ENCODE measurements at regions not wholly inside any gene's neighbourhood (a gene's known extent, or its start where the extent isn't known, plus 50 kb on each side); places are given as distances from the start of the nearest gene placed in this dataset.
A peak's percentile ranks its signal among the peaks of the same experiment; 100 is the strongest.
"Not testable (repeated sequence)": the region's sequence is repeated elsewhere in the genome, so short reads cannot be mapped to it uniquely, and the experiment has no call there.

DNA sequence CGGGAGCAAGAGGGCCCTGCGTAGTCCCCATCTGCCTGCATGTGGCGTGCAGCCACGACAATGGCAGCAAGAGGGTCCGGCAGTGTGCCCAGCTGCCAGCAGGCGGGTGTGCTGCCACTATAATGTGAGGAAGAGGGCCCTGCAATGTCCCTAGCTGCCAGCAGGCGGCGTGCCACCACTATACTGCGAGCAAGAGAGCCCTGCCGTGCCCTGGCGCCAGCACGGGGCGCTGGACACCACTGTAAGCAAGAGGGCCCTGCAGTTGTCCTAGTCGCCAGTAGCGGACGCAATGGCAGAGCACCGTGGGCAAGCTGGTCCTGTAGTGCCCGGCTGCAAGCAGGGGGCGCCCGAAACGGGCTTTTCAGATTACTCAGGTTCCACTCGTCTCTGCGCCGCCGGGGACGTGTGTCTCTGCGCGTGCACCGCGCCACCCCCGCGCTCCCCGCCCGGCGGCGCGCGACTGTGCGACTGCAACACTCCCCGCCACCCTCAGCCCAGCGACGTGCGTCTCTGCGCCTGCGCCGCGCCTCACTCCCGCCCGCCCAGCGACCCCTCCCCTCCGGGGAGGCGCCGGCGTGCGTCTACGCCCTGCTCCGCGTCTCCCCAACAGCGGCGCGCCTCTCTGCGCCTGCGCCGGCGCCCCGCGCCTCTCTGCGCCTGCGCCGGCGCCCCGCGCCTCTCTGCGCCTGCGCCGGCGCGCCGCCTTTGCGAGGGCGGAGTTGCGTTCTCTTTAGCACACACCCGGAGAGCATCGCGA, 159.4 kb upstream of the FRG2B start:
- H3K4me1 ChIP-seq; ATAC-seq; intact Hi-C loops (cut with DNase I); H3K27ac ChIP-seq; H3K9me3 ChIP-seq; H3K36me3 ChIP-seq (ENCODE audit: insufficient read depth in 1 of 2, low read depth in 1 of 2); H3K4me3 ChIP-seq; H3K27me3 ChIP-seq (ENCODE audit: insufficient read depth in 3 of 3, low read length in 2 of 3): not testable (repeated sequence)
- WGBS, 3 donors: 72 to 77% (median 75%) methylated on average over 26 to 67 of the region's 85 CpGs
- peak in 1 of 2 donors; percentile 15 for DNase-seq

DNA sequence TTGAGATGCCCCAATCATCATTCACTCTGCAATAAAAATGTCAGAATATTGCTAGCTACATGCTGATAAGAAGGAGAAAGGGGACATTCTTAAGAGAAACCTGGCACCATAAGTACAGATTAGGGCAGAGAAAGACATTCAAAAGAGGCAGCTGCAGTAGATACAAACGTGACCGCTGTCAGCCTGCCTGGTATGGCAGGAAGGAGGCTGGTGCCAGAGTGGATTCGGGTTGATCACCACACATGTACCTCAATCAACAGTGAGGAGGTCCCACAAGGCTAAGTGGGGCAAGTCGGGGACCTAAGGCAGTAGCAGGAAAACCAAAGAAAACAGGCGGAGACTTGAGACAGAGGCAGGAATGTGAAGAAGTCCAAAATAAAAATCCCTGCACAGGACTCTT, 158.6 kb upstream of the FRG2B start:
- H3K27me3 ChIP-seq (ENCODE audit: insufficient read depth in 3 of 3, low read length in 2 of 3); H3K4me1 ChIP-seq; H3K4me3 ChIP-seq; H3K9me3 ChIP-seq; H3K27ac ChIP-seq; ATAC-seq; DNase-seq; intact Hi-C loops (cut with DNase I); H3K36me3 ChIP-seq (ENCODE audit: insufficient read depth in 1 of 2, low read depth in 1 of 2): not testable (repeated sequence)
- whole genome bisulfite sequencing, 3 donors: 50 to 77% (median 59%) methylated on average over 3 of the region's 5 CpGs

DNA sequence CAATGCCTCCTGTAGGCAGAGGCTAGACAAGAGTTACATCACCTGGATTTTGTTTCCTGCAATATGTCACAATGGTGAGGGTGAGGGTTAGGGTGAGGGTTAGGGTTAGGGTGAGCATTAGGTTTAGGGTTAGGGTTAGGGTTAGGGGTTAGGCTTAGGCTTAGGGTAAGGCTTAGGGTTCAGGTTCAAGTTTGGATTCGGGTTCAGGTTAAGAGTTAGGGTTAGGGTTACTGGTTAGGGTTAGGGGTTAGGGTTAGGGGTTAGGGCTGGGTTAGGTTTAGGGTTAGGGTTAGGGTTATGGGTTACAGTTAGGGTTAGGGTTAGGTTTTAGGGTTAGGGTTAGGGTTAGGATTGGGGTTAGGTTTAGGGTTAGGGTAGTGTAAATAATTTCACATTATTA, 138.7 kb upstream of the FRG2B start:
- ATAC-seq; H3K27me3 ChIP-seq (ENCODE audit: insufficient read depth in 3 of 3, low read length in 2 of 3); DNase-seq; H3K27ac ChIP-seq; H3K36me3 ChIP-seq (ENCODE audit: insufficient read depth in 1 of 2, low read depth in 1 of 2); intact Hi-C loops (cut with DNase I); H3K4me3 ChIP-seq; H3K9me3 ChIP-seq; H3K4me1 ChIP-seq: not testable (repeated sequence)
- 50 to 80% (median 60%) methylated on average over 1 of the region's 1 CpG for WGBS, 3 donors

DNA sequence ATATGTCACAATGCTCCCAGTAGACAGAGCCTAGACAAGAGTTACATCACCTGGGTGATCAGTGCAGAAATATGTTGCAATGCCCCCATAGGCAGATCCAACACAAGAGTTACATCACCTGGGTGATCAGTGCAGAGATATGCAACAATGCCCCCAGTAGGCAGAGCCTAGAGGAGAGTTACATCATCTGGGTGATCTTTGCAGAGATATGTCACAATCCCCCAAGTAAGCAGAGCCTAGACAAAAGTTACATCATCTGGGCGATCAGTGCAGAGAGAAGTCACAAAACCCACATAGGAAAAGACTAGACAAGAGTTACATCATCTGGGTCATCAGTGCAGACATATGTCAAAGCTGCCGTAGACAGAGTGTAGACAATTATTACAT, 138.2 kb upstream of the FRG2B start:
- H3K36me3 ChIP-seq (ENCODE audit: insufficient read depth in 1 of 2, low read depth in 1 of 2); intact Hi-C loops (cut with DNase I); H3K4me3 ChIP-seq; H3K27me3 ChIP-seq (ENCODE audit: insufficient read depth in 3 of 3, low read length in 2 of 3); H3K9me3 ChIP-seq; DNase-seq; H3K27ac ChIP-seq; H3K4me1 ChIP-seq; ATAC-seq: not testable (repeated sequence)
- no CpG with 5 or more reads among the region's 2 CpGs for WGBS, 3 donors

DNA sequence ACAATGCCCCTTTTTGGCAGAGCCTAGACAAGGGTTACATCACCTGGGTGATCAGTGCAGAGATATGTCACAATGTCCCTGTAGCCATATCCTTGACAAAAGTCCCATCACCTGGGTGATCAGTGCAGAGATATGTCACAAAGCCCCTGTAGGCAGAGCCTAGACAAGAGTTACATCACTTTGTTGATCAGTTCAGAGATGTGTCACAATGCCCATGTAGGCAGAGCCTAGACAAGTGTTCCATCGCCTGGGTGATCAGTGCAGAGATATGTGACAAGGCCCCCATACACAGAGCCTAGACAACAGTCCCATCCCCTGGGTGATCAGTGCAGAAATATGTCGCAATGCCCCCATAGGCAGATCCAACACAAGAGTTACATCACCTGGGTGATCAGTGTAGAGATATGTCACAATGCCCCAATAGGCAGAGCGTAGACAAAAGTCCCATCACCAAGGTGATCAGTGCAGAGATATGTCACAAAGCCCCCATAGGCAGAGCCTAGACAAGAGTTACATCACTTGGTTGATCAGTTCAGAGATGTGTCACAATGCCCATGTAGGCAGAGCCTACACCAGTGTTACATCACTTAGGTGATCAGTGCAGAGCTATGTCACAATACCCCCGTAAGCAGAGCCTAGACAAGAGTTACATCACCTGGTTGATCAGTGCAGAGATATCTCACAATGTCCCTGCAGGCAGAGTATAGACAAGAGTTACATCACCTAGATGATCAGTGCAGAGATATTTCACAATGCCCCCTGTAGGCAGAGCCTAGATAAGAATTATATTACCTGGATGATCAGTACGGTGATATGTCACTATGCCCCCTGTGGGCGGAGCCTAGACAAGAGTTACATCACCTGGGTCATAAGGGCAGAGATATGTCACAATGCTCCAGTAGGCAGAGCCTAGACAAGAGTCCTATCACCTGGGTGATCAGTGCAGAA, 137.6 kb upstream of the FRG2B start:
- 79 to 83% (median 82%) methylated on average over 6 of the region's 6 CpGs for WGBS, 3 donors
- not testable (repeated sequence) for ATAC-seq; H3K36me3 ChIP-seq (ENCODE audit: insufficient read depth in 1 of 2, low read depth in 1 of 2)

DNA sequence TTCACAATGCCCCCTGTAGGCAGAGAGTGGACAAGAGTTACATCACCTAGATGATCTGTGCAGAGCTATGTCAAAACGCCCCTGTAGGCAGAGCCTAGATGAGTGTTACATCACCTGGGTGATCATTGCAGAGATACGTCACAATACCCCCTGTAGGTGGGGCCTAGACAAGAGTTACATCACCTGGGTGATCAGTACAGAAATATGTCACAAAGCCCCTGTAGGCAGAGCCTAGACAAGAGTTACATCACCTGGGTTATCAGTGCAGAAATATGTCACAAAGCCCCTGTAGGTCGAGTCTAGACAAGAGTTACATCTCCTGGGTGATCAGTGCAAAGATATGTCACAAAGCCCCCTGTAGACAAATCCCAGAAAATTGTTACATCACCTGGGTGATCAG, 136.6 kb upstream of the FRG2B start:
- H3K9me3 ChIP-seq; H3K4me1 ChIP-seq; DNase-seq; H3K27ac ChIP-seq; H3K27me3 ChIP-seq (ENCODE audit: insufficient read depth in 3 of 3, low read length in 2 of 3); H3K36me3 ChIP-seq (ENCODE audit: insufficient read depth in 1 of 2, low read depth in 1 of 2); H3K4me3 ChIP-seq; intact Hi-C loops (cut with DNase I): not testable (repeated sequence)
- no CpG with 5 or more reads among the region's 3 CpGs for WGBS, 3 donors
- ATAC-seq: peak in 3 of 4 donors; percentile 47 to 61 (median 52)

More for the DNA sequence above, 137.6 kb upstream of the FRG2B start:
- H3K4me3 ChIP-seq; intact Hi-C loops (cut with DNase I); H3K27ac ChIP-seq; H3K9me3 ChIP-seq; DNase-seq; H3K4me1 ChIP-seq; H3K27me3 ChIP-seq (ENCODE audit: insufficient read depth in 3 of 3, low read length in 2 of 3): not testable (repeated sequence)

DNA sequence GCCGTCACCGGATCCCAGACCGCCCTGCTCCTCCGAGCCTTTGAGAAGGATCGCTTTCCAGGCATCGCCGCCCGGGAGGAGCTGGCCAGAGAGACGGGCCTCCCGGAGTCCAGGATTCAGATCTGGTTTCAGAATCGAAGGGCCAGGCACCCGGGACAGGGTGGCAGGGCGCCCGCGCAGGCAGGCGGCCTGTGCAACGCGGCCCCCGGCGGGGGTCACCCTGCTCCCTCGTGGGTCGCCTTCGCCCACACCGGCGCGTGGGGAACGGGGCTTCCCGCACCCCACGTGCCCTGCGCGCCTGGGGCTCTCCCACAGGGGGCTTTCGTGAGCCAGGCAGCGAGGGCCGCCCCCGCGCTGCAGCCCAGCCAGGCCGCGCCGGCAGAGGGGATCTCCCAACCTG, 127.0 kb upstream of the FRG2B start:
- H3K36me3 ChIP-seq (ENCODE audit: insufficient read depth in 1 of 2, low read depth in 1 of 2); H3K4me1 ChIP-seq; H3K27ac ChIP-seq; intact Hi-C loops (cut with DNase I); H3K4me3 ChIP-seq; H3K27me3 ChIP-seq (ENCODE audit: insufficient read depth in 3 of 3, low read length in 2 of 3); H3K9me3 ChIP-seq; DNase-seq: not testable (repeated sequence)
- no CpG with 5 or more reads among the region's 39 CpGs for WGBS, 3 donors
- ATAC-seq: peak in 1 of 4 donors; percentile 49

Data from psoas muscle (tissue), 7 donors.